ENCODE measurements at regions not wholly inside any gene's neighbourhood (a gene's known extent, or its start where the extent isn't known, plus 50 kb on each side); places are given as distances from the start of the nearest gene placed in this dataset.

GRCh38 chr9:80561526-80561925 lies 989.8 kb downstream of the TLE4 start:
- H3K27ac ChIP-seq: no peak overlapping the region
- POLR2A ChIA-PET (ENCODE audit: low non-redundant PET): no interaction called here
- CTCF ChIA-PET: interaction anchor here (0.7 kb wide), 2 partner anchors 844 to 1738 kb away, joined by 3 to 4 read pairs; no protein-coding TSS in a partner anchor
- TF ChIP-seq, protein P1, sequence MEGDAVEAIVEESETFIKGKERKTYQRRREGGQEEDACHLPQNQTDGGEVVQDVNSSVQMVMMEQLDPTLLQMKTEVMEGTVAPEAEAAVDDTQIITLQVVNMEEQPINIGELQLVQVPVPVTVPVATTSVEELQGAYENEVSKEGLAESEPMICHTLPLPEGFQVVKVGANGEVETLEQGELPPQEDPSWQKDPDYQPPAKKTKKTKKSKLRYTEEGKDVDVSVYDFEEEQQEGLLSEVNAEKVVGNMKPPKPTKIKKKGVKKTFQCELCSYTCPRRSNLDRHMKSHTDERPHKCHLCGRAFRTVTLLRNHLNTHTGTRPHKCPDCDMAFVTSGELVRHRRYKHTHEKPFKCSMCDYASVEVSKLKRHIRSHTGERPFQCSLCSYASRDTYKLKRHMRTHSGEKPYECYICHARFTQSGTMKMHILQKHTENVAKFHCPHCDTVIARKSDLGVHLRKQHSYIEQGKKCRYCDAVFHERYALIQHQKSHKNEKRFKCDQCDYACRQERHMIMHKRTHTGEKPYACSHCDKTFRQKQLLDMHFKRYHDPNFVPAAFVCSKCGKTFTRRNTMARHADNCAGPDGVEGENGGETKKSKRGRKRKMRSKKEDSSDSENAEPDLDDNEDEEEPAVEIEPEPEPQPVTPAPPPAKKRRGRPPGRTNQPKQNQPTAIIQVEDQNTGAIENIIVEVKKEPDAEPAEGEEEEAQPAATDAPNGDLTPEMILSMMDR (conservative IDR thresholded peaks at IDR 0.05; ENCODE audit: low read depth): no peak
- DNase-seq (ENCODE audit: low spot score): peak; percentile 52

- CTCF ChIA-PET: interaction anchor here (0.7 kb wide), 1 partner anchor 844 kb away, joined by 4 read pairs; no protein-coding TSS in a partner anchor
- TF ChIP-seq, protein P1 (conservative IDR thresholded peaks at IDR 0.05; ENCODE audit: low read depth): no peak
- no peak overlapping the region for H3K27ac ChIP-seq
- peak; percentile 25 for DNase-seq (ENCODE audit: low spot score)
- POLR2A ChIA-PET (ENCODE audit: low non-redundant PET): no interaction called here
Measured at GRCh38 chr9:80560976-80561375, 989.2 kb downstream of the TLE4 start.

- CTCF ChIA-PET: no interaction called here
- POLR2A ChIA-PET (ENCODE audit: low non-redundant PET): interaction anchor here (0.6 to 0.8 kb wide), 2 partner anchors 120 to 198 kb away, joined by 3 read pairs; no protein-coding TSS in a partner anchor
- no peak for DNase-seq (ENCODE audit: low spot score)
- H3K27ac ChIP-seq: no peak overlapping the region
- TF ChIP-seq, protein P1 (conservative IDR thresholded peaks at IDR 0.05; ENCODE audit: low read depth): no peak
Measured at GRCh38 chr9:80557256-80557655, 985.5 kb downstream of the TLE4 start.

- peak; percentile 13 for DNase-seq (ENCODE audit: low spot score)
- ChIA-PET POLR2A (ENCODE audit: low non-redundant PET) (interaction anchor here (0.8 kb wide), 1 partner anchor 199 kb away, joined by 3 read pairs; no protein-coding TSS in a partner anchor), CTCF (interaction anchor here (0.6 kb wide), 1 partner anchor 1286 kb away, joined by 3 read pairs; no protein-coding TSS in a partner anchor)
- TF ChIP-seq, protein P1 (conservative IDR thresholded peaks at IDR 0.05; ENCODE audit: low read depth): no peak
- no peak overlapping the region for H3K27ac ChIP-seq
Measured at GRCh38 chr9:80556631-80557030, 984.9 kb downstream of the TLE4 start.

DNA sequence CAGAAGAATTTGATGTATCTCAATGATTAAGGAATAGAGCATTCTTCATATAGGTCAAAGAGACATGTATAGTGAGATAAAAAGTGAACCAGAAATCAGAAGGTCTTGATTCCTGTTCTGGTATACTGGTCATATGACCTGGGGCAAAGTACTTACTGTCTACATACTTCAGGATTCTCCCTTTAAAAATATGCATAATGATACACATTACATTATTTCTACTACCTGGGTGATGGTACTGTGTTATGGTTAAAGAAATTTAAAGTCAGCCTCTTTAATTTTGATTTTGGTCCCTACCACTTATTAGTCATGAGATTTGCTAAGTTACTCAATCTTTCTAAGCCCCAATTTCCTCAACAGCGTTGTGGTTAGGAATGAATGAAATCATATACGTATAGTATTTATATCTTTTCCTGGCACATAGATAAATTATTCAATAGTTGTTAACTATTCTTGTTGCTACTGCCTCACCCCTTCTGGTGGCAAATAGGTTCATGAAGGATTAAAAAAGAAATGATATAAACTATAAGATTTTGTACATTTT lies 984.1 kb downstream of the TLE4 start:
- H3K27ac ChIP-seq: no peak overlapping the region
- TF ChIP-seq, protein P1 (conservative IDR thresholded peaks at IDR 0.05; ENCODE audit: low read depth): 0 out of 2 replicates have a peak, but pooled peaks have one; percentile 5
- ChIA-PET POLR2A (ENCODE audit: low non-redundant PET) (no interaction called here), CTCF (interaction anchor here (0.6 to 0.7 kb wide), 2 partner anchors 387 to 1285 kb away, joined by 3 read pairs; no protein-coding TSS in a partner anchor)
- peak; percentile 19 for DNase-seq (ENCODE audit: low spot score)

DNA sequence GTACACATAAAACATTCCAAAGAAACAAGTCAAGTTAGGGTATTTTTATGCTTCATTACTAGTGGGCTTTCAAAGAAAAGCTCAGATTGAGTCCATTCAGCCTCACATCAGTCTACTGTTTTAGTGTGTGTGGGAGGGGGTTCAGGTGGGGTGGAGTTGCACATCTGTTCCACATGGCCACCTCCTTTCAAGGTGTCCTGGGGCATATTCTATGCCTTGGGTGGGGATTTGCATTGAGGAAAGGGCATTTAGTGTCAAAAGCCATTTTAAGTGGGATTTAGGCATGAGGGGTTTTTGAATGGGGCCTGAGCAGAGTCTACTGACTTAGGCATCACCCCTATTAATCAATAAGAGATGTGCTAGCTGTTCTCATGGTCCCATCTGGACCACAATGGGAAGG lies 983.1 kb downstream of the TLE4 start:
- CTCF ChIA-PET: no interaction called here
- no peak for DNase-seq (ENCODE audit: low spot score)
- POLR2A ChIA-PET (ENCODE audit: low non-redundant PET): no interaction called here
- H3K27ac ChIP-seq: no peak overlapping the region
- TF ChIP-seq, protein P1 (conservative IDR thresholded peaks at IDR 0.05; ENCODE audit: low read depth): no peak
